ENCODE measurements at regions not wholly inside any gene's neighbourhood (a gene's known extent, or its start where the extent isn't known, plus 50 kb on each side); places are given as distances from the start of the nearest gene placed in this dataset.
A peak's percentile ranks its signal among the peaks of the same experiment; 100 is the strongest.
"Not testable (repeated sequence)": the region's sequence is repeated elsewhere in the genome, so short reads cannot be mapped to it uniquely, and the experiment has no call there.

DNA sequence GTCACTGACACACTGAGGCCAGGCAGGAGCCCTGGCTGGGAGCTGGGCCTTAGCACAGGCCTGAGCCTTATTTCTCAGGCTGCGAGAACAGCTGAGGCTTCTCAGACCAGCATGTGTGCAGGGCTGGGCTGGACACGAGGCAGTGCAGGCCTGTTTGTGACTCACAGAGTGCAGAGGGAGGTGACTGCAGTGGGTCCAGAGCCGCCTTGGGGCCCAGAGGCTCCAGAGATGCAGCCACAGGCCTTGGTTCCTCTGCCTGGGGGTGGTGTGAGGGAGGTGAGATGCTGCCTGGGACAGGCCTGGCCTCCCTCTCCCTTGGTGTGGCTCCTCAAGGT, 61.2 kb upstream of the ETV3 start:
- Mint-ChIP-seq H3K36me3 (no peaks in the 10 kb centered on the region), H3K9me3 (no peaks in the 10 kb centered on the region), H3K27ac (no peak overlapping the region), H3K4me1 (peaks cover 7% of the 10 kb centered on the region), H3K27me3 (ENCODE audit: low read depth) (no peaks in the 10 kb centered on the region), H3K4me3 (no peak overlapping the region)
- DNase-seq (ENCODE audit: low spot score in 2 of 2, unreplicated experiment in 2 of 2): no peak
- no peak for TF ChIP-seq CTCF (IDR thresholded peaks at IDR 0.05; ENCODE audit: unreplicated experiment)

GRCh38 chr1:157198619-157199420, 60.6 kb upstream of the ETV3 start:
- Mint-ChIP-seq H3K27ac (peak overlapping the region; percentile 3), H3K27me3 (ENCODE audit: low read depth) (no peaks in the 10 kb centered on the region), H3K4me1 (peaks cover 8% of the 10 kb centered on the region), H3K9me3 (no peaks in the 10 kb centered on the region), H3K36me3 (no peaks in the 10 kb centered on the region), H3K4me3 (no peak overlapping the region)
- no peak for DNase-seq (ENCODE audit: low spot score in 2 of 2, unreplicated experiment in 2 of 2)
- TF ChIP-seq CTCF (IDR thresholded peaks at IDR 0.05; ENCODE audit: unreplicated experiment): no peak

DNA sequence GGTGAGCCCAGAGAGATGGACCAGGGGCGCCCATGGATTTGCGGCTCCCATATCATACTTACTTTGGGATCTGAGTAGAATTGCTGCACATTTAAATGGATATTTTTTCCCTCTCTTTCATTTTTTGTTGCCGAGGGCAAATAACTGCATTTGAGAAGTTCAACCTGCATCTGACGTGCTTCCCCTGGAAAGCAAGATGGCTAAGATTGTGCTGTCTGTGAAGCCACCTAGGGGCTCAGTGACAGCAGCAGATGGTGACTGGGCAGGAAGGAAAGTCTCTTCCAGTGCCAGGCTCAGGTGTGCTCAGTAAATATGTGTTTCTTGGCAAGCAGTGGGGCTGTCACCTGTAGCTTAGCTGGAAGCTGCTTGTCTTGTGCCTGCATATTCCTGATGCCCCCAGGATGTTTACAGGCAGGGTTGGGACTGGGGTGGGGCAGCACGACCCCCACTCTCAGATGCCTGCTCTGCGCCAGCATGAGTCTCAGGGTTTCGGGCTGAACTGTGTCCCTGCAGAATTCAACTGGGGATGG, 59.8 kb upstream of the ETV3 start:
- no peak for DNase-seq (ENCODE audit: low spot score in 2 of 2, unreplicated experiment in 2 of 2)
- H3K9me3 Mint-ChIP-seq: no peaks in the 10 kb centered on the region
- H3K4me1 Mint-ChIP-seq: peaks cover 14% of the 10 kb centered on the region
- H3K27ac Mint-ChIP-seq: peak overlapping the region; percentile 3
- TF ChIP-seq CTCF (IDR thresholded peaks at IDR 0.05; ENCODE audit: unreplicated experiment): no peak
- no peaks in the 10 kb centered on the region for H3K36me3 Mint-ChIP-seq
- no peaks in the 10 kb centered on the region for H3K27me3 Mint-ChIP-seq (ENCODE audit: low read depth)
- no peak overlapping the region for H3K4me3 Mint-ChIP-seq

DNA sequence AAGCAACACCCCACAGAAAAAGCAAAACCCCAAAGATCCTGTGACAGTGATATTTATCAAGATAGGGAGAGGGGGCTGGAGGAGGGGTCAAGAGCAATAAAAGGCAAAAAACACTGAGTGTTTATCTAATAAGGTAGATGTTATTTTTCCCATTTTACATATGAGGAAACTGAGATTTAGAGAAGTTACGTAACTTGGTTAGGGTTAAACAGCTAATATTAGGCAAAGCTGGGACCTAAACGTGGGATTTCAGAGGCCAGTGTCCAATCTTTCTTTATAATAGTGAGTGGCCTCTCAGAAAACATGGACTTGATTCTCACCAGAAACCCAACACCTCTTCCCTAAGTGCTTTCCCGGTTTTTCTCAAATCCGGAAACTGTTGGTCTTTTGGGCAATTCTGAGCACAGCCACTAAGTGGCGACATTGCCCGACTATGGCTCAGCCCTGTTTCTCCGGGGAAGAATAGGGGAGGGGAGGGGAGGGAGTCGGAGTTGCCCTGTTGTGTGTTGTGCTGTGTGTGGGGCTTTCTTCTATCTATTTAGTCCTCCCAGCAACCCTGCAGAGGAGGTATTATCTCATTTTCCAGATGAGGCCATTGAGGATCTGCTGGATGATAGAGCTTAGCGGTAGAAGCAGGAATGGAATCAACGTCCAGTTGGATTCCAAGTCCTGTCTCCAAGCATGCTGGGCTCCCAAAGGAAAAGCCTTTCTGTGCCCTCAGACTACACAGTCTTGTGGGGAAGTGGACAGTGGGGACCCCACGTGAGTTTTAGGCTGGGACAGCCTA, 58.7 kb upstream of the ETV3 start:
- not testable (repeated sequence) for H3K36me3 Mint-ChIP-seq

GRCh38 chr1:157196245-157196543, 58.0 kb upstream of the ETV3 start:
- no peak for TF ChIP-seq CTCF (IDR thresholded peaks at IDR 0.05; ENCODE audit: unreplicated experiment)
- Mint-ChIP-seq H3K27ac (no peak overlapping the region), H3K4me1 (peaks cover 14% of the 10 kb centered on the region), H3K4me3 (no peak overlapping the region), H3K27me3 (ENCODE audit: low read depth) (no peaks in the 10 kb centered on the region), H3K36me3 (no peaks in the 10 kb centered on the region), H3K9me3 (no peaks in the 10 kb centered on the region)
- no peak for DNase-seq (ENCODE audit: low spot score in 2 of 2, unreplicated experiment in 2 of 2)

More for the DNA sequence above, 58.7 kb upstream of the ETV3 start:
- DNase-seq (ENCODE audit: low spot score in 2 of 2, unreplicated experiment in 2 of 2); H3K9me3 Mint-ChIP-seq; H3K4me3 Mint-ChIP-seq; H3K27me3 Mint-ChIP-seq (ENCODE audit: low read depth); H3K27ac Mint-ChIP-seq: not testable (repeated sequence)
- TF ChIP-seq CTCF (IDR thresholded peaks at IDR 0.05; ENCODE audit: unreplicated experiment): peak; percentile 52
- peaks cover 14% of the 10 kb centered on the region for H3K4me1 Mint-ChIP-seq
